Activated CD4-positive, alpha-beta T cell treated with anti-CD3 and anti-CD28 coated beads, Interleukin-2, amount 10 ng/mL, durations not matched to agents 24 days and 14 days (primary cell): ENCODE measurements at regions not wholly inside any gene's neighbourhood (a gene's known extent, or its start where the extent isn't known, plus 50 kb on each side); places are given as distances from the start of the nearest gene placed in this dataset.

Experiments
- DNase-seq: peaks from one replicate; pipeline ENCODE4 v3.0.0; 2022
- H3K27ac Mint-ChIP-seq: one replicate; pipeline ENCODE4 v1.8.0; 2022; ENCODE audit warnings: mild to moderate bottlenecking, mixed read lengths
- H3K27me3 Mint-ChIP-seq: one replicate; pipeline ENCODE4 v1.8.0; 2022; ENCODE audit warnings: mixed read lengths
- H3K36me3 Mint-ChIP-seq: one replicate; pipeline ENCODE4 v1.8.0; 2022; ENCODE audit warnings: low read depth, mild to moderate bottlenecking, mixed read lengths
- H3K4me1 Mint-ChIP-seq: one replicate; pipeline ENCODE4 v1.8.0; 2021; ENCODE audit warnings: mixed read lengths
- H3K4me3 Mint-ChIP-seq: one replicate; pipeline ENCODE4 v1.8.0; 2022; ENCODE audit warnings: mild to moderate bottlenecking, moderate library complexity, mixed read lengths
- H3K9me3 Mint-ChIP-seq: one replicate; pipeline ENCODE4 v1.8.0; 2021; ENCODE audit warnings: mixed read lengths
- intact Hi-C: fragments of 100-400 bp; cut with micrococcal nuclease; formaldehyde crosslinking; loops from one replicate; pipeline ENCODE4 v1.15.1; 2023

- Mint-ChIP-seq H3K4me3 (no peak overlapping the region), H3K36me3 (no peaks in the 10 kb centered on the region), H3K4me1 (peaks cover 3% of the 10 kb centered on the region), H3K27ac (no peak overlapping the region), H3K27me3 (peaks cover 43% of the 10 kb centered on the region), H3K9me3 (no peaks in the 10 kb centered on the region)
- DNase-seq: no peak
- intact Hi-C loops: no loop called here
Measured at GRCh38 chr2:200244111-200244510, 62.4 kb upstream of the SPATS2L start.

- no peak overlapping the region for H3K4me3 Mint-ChIP-seq
Measured at GRCh38 chr2:200247494-200247893, 59.0 kb upstream of the SPATS2L start.

GRCh38 chr2:200252265-200253067, 54.0 kb upstream of the SPATS2L start:
- no peaks in the 10 kb centered on the region for H3K4me1 Mint-ChIP-seq
- no peak for DNase-seq
- no peak overlapping the region for H3K27ac Mint-ChIP-seq
- no peak overlapping the region for H3K4me3 Mint-ChIP-seq
- H3K36me3 Mint-ChIP-seq: no peaks in the 10 kb centered on the region
- H3K9me3 Mint-ChIP-seq: no peaks in the 10 kb centered on the region
- peaks cover 20% of the 10 kb centered on the region for H3K27me3 Mint-ChIP-seq
- intact Hi-C loops: no loop called here

More at GRCh38 chr2:200247494-200247893, 59.0 kb upstream of the SPATS2L start:
- no peaks in the 10 kb centered on the region for H3K36me3 Mint-ChIP-seq
- no peak overlapping the region for H3K27ac Mint-ChIP-seq
- peaks cover 33% of the 10 kb centered on the region for H3K27me3 Mint-ChIP-seq
- intact Hi-C loops: no loop called here
- H3K4me1 Mint-ChIP-seq: no peaks in the 10 kb centered on the region
- no peaks in the 10 kb centered on the region for H3K9me3 Mint-ChIP-seq
- DNase-seq: no peak

- Mint-ChIP-seq H3K36me3 (no peaks in the 10 kb centered on the region), H3K27ac (no peak overlapping the region), H3K4me1 (no peaks in the 10 kb centered on the region), H3K27me3 (peaks cover 21% of the 10 kb centered on the region), H3K9me3 (no peaks in the 10 kb centered on the region), H3K4me3 (no peak overlapping the region)
- no peak for DNase-seq
- intact Hi-C loops: no loop called here
Measured at GRCh38 chr2:200253639-200254038, 52.9 kb upstream of the SPATS2L start.

- no peak for DNase-seq
- H3K4me3 Mint-ChIP-seq: no peak overlapping the region
- no peak overlapping the region for H3K27ac Mint-ChIP-seq
- intact Hi-C loops: no loop called here
- H3K27me3 Mint-ChIP-seq: peaks cover 22% of the 10 kb centered on the region
- H3K4me1 Mint-ChIP-seq: no peaks in the 10 kb centered on the region
- H3K9me3 Mint-ChIP-seq: no peaks in the 10 kb centered on the region
- no peaks in the 10 kb centered on the region for H3K36me3 Mint-ChIP-seq
Measured at GRCh38 chr2:200254773-200255172, 51.7 kb upstream of the SPATS2L start.

GRCh38 chr2:200255549-200255948, 50.9 kb upstream of the SPATS2L start:
- no peaks in the 10 kb centered on the region for H3K36me3 Mint-ChIP-seq
- no peaks in the 10 kb centered on the region for H3K4me1 Mint-ChIP-seq
- no peak overlapping the region for H3K4me3 Mint-ChIP-seq
- no peaks in the 10 kb centered on the region for H3K9me3 Mint-ChIP-seq
- DNase-seq: no peak
- peaks cover 23% of the 10 kb centered on the region for H3K27me3 Mint-ChIP-seq
- intact Hi-C loops: no loop called here
- no peak overlapping the region for H3K27ac Mint-ChIP-seq
